ENCODE measurements at regions not wholly inside any gene's neighbourhood (a gene's known extent, or its start where the extent isn't known, plus 50 kb on each side); places are given as distances from the start of the nearest gene placed in this dataset.
"Not testable (repeated sequence)": the region's sequence is repeated elsewhere in the genome, so short reads cannot be mapped to it uniquely, and the experiment has no call there.

DNA sequence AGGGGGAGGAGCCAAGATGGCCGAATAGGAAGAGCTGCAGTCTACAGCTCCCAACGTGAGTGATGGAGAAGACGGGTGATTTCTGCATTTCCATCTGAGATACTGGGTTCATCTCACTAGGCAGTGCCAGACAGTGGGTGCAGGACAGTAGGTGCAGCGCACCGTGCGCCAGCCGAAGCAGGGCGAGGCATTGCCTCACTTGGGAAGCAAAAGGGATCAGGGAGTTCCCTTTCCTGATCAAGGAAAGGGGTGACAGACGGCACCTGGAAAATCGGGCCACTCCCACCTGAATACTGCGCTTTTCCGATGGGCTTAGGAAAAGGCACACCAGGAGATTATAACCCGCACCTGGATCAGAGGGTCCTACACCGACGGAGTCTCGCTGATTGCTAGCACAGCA is 121.1 kb upstream of the SESTD1 start:
- FAIRE-seq; DNase-seq (ENCODE audit: low spot score): not testable (repeated sequence)

GRCh38 chr2:179383975-179384374 is 119.3 kb upstream of the SESTD1 start:
- DNase-seq (ENCODE audit: low spot score): no peak
- no peak for FAIRE-seq

GRCh38 chr2:179377296-179377695 is 112.7 kb upstream of the SESTD1 start:
- FAIRE-seq (no peak), DNase-seq (ENCODE audit: low spot score) (no peak)

GRCh38 chr2:179376881-179377280 is 112.2 kb upstream of the SESTD1 start:
- no peak for FAIRE-seq

GRCh38 chr2:179373816-179374215 is 109.2 kb upstream of the SESTD1 start:
- DNase-seq (ENCODE audit: low spot score) (no peak), FAIRE-seq (no peak)

More at GRCh38 chr2:179376881-179377280, 112.2 kb upstream of the SESTD1 start:
- no peak for DNase-seq (ENCODE audit: low spot score)

DNA sequence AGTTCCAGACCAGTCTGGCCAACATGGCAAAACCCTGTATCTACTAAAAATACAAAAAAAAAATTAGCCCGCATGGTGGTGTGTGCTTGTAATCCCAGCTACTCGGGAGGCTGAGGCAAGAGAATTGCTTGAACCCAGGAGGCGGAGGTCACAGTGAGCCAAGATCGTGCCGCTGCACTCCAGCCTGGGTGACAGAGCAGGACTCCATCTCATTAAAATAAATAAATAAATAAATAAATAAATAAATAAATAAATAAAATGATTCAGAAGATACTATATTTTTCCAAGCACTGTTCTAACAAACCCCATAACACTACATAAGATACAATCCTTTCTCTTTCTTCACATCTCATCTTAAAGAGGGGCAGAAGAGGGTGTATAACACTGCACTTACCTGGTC is 100.9 kb upstream of the SESTD1 start:
- FAIRE-seq: not testable (repeated sequence)

GRCh38 chr2:179355881-179356280 is 91.2 kb upstream of the SESTD1 start:
- FAIRE-seq (no peak), DNase-seq (ENCODE audit: low spot score) (no peak)

More for the DNA sequence above, 100.9 kb upstream of the SESTD1 start:
- DNase-seq (ENCODE audit: low spot score): not testable (repeated sequence)

GRCh38 chr2:179354739-179355537 is 90.3 kb upstream of the SESTD1 start:
- no peak for FAIRE-seq
- DNase-seq (ENCODE audit: low spot score): no peak

- DNase-seq (ENCODE audit: low spot score) (no peak), FAIRE-seq (no peak)
Measured at GRCh38 chr2:179354296-179354695, 89.7 kb upstream of the SESTD1 start.

DNA sequence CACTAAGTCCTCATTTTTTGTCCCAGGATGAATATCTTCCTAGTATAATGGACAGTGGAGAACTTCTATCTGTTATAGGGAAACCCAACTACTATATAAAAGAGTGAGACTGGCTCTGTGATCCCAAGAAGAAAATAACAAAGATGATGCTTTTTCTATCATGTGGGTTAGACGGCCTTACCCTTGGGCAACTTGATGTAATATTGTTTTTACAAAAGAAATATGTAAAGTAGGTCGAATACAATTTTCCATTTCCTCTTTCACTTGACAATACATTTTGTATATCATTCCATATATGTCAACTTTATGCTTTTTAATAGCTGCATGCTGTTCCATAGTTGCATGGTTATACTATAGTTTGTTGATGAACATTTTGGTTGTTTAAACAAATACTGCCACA is 87.5 kb upstream of the SESTD1 start:
- DNase-seq (ENCODE audit: low spot score): no peak
- no peak for FAIRE-seq

DNA sequence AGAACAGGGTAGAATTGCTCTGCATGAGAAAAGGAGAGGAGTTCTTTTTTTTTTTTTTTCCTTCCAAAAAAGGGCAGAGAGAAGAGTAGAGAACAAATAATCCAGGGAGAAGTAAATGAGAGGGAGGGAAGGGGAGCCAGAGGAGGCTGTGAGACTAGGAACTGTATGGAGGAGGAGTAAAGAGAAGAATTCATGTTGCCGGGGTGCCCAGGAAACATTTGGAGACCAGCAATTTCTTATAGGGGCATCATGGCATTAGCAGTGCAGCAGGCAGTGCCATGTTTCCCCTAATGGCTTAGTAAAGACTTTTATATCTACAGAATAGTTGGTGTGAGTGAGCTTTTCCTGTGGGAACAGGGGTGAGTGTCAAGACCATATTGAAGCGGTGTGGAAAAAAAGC is 86.4 kb upstream of the SESTD1 start:
- DNase-seq (ENCODE audit: low spot score): no peak
- no peak for FAIRE-seq

GRCh38 chr2:179349670-179350303 is 85.2 kb upstream of the SESTD1 start:
- FAIRE-seq (no peak), DNase-seq (ENCODE audit: low spot score) (no peak)

- DNase-seq (ENCODE audit: low spot score): no peak
- no peak for FAIRE-seq
Measured at GRCh38 chr2:179348906-179349305, 84.3 kb upstream of the SESTD1 start.

GRCh38 chr2:179344970-179345369 is 80.3 kb upstream of the SESTD1 start:
- DNase-seq (ENCODE audit: low spot score) (no peak), FAIRE-seq (no peak)

GRCh38 chr2:179344280-179344964 is 79.8 kb upstream of the SESTD1 start:
- DNase-seq (ENCODE audit: low spot score): peak; percentile 10
- FAIRE-seq: no peak

GRCh38 chr2:179343945-179344279 is 79.3 kb upstream of the SESTD1 start:
- DNase-seq (ENCODE audit: low spot score): no peak
- FAIRE-seq: no peak

DNA sequence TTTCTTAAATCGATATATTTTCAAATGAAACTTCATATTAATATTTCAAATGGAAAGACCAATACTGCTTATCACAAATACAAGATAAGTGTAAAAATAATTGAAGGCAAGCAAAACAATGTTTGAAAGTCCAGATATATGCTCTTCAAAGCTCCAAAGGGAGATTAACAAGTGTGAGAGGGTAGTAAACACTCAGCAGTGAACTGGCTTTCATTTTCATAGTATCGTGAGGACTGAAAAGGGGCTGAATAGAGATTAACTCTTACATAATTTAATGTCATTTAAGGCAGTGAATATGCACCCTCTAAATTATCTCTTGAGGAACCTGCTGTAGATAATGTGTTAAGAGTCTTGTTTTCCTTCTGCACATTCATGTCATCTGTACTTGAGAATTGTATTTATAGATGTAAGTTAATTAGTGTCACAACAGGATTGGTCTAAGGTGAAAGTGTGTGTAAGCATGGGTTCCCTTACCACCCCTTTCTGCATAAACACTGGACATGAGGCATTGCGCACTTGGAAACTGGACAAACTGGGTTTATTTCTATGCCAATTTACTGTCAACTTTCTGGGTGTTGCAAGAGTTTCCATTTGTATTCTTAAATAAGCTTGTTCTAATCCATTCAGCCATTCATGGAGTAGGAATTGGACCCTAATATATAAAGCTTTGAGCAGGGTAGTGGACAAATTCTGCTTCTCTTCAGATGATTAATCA is 76.7 kb upstream of the SESTD1 start:
- DNase-seq (ENCODE audit: low spot score) (no peak), FAIRE-seq (no peak)

DNA sequence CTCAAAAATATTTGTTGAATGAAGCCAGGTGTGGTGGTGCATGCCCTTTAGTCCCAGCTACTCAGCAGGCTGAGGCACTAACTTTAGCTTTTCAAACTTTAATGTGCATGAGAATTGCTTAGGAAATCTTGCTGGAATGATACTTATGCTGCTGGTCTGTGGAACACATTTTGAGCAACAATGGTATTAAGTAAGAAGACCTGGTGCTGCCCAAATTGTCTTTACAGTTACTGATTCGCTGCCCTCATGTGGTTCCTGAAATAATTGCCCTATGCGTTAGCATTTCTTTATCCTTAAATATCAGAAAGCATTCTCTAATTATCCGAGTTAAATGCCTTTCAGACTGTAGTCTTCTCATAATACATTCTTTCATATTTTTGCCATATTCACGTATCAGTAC is 76.0 kb upstream of the SESTD1 start:
- FAIRE-seq (no peak), DNase-seq (ENCODE audit: low spot score) (no peak)

DNA sequence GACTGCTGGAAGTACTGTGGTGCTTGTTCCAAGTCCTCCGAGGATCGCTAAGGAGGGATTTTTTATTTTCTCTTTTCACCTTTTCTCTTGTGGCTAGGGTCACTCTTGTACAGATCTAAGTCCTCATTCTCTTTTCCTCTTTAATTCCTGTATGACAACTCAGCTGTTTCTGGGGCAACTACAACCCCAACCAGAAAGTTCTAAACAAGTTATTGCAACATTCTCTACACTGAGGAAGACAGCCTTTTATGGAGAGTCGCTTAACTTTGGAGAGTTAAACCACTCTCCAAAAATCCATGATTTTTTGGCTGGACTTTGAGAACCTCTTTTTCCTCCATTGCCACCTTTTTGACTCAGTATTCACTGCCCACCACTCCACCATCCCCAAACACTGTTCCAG is 74.0 kb upstream of the SESTD1 start:
- FAIRE-seq (no peak), DNase-seq (ENCODE audit: low spot score) (no peak)

DNA sequence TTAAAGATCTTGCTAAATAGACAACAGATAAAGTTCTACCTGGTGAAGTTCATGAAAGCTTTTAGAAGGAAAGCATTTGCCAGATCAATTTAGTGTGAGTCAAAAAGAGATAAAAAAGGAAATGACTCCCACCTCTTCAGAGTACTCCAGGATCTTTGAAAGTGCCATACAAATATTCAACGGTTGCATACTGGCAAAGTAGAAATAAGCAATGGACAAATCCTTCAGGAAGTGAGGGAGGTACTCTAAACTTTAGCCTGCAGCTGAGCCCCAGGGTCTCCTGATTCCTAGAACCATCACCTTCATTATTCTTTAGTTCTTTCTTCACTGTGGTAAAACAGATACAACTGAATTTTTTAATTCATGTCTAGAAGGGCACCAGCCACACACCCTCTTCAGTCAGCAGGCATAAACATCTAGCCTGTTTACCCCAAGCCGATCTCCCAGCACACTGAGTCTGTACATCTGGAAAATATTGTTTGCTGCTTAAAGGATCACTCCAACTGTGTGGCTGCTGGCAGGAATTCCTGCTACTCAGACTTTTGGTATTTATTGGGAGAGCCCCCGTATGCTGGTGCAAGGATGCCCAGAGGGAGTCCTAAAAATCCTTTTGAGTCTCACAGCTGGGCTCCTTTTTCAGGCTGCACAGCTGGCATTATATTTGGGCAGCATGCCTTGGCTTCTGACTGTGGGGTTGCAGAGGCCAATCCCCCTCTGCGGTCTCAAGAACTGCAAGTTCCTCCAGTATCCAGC is 72.3 kb upstream of the SESTD1 start:
- DNase-seq (ENCODE audit: low spot score): peak; percentile 26
- no peak for FAIRE-seq

- DNase-seq (ENCODE audit: low spot score) (no peak), FAIRE-seq (no peak)
Measured at GRCh38 chr2:179335732-179336131, 71.1 kb upstream of the SESTD1 start.
